ENCODE measurements at regions not wholly inside any gene's neighbourhood (a gene's known extent, or its start where the extent isn't known, plus 50 kb on each side); places are given as distances from the start of the nearest gene placed in this dataset.
A peak's percentile ranks its signal among the peaks of the same experiment; 100 is the strongest.

- TF ChIP-seq MXI1 (conservative IDR thresholded peaks at IDR 0.05; ENCODE audit: poor library complexity, severe bottlenecking) = no peak
- TF ChIP-seq TAF1 (IDR thresholded peaks at IDR 0.05; ENCODE audit: low read depth) = no peak
Observed at GRCh38 chr5:133873449-133873848, 95.0 kb downstream of the C5orf15 start (continued).

DNA sequence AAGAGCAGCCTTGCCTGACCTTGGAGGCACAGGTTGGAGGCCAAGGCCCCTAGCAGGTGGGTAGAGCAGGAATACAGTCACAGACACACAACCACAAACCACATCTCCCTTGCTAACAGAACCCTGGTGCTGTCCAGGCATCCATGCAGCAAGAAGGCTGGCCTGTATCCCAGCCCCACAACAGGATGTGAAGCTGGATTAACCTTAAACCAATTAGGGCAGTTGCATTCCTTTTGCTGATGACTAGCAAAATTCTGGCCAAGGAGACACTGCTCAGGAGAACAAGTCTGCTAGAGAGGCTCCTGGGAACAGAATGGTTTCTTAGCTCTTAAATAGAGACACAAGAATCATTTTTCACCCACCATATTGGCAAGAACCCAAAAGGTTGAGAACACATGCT, 97.8 kb downstream of the C5orf15 start:
- Histone ChIP-seq H3K9ac (ENCODE audit: low read length) (no peak overlapping the region), H3K27ac (ENCODE audit: low read length) (no peak overlapping the region), H3F3A (ENCODE audit: insufficient read depth, low read length, poor library complexity, severe bottlenecking) (no peaks in the 10 kb centered on the region), H4K20me1 (ENCODE audit: insufficient read depth) (no peaks in the 10 kb centered on the region), H3K4me2 (ENCODE audit: low read length) (no peak overlapping the region), H3K36me3 (ENCODE audit: insufficient read depth, low read length) (no peaks in the 10 kb centered on the region), H3K27me3 (ENCODE audit: insufficient read depth, low read depth, low read length) (no peaks in the 10 kb centered on the region), H3K79me2 (replicated peaks; ENCODE audit: insufficient read depth, low read length) (no peaks in the 10 kb centered on the region), H3K9me2 (ENCODE audit: insufficient read depth, low read length) (no peaks in the 10 kb centered on the region), H2AFZ (ENCODE audit: low read depth, low read length) (no peak overlapping the region), H3K9me3 (ENCODE audit: low read length) (no peaks in the 10 kb centered on the region), H3K4me3 (ENCODE audit: low read length) (no peak overlapping the region)
- TF ChIP-seq RAD21 (conservative IDR thresholded peaks at IDR 0.05) = no peak

GRCh38 chr5:133869519-133870335, 98.7 kb downstream of the C5orf15 start:
- Histone ChIP-seq H3K27me3 (ENCODE audit: insufficient read depth, low read depth, low read length) (no peaks in the 10 kb centered on the region), H4K20me1 (ENCODE audit: insufficient read depth) (no peaks in the 10 kb centered on the region), H3K4me2 (ENCODE audit: low read length) (no peak overlapping the region), H3K27ac (ENCODE audit: low read length) (no peak overlapping the region), H3F3A (ENCODE audit: insufficient read depth, low read length, poor library complexity, severe bottlenecking) (no peaks in the 10 kb centered on the region), H3K79me2 (replicated peaks; ENCODE audit: insufficient read depth, low read length) (no peaks in the 10 kb centered on the region), H3K36me3 (ENCODE audit: insufficient read depth, low read length) (no peaks in the 10 kb centered on the region), H2AFZ (ENCODE audit: low read depth, low read length) (no peak overlapping the region), H3K9me2 (ENCODE audit: insufficient read depth, low read length) (no peaks in the 10 kb centered on the region), H3K9ac (ENCODE audit: low read length) (no peak overlapping the region), H3K4me3 (ENCODE audit: low read length) (no peak overlapping the region), H3K9me3 (ENCODE audit: low read length) (no peaks in the 10 kb centered on the region)
- no peak for TF ChIP-seq TAF1 (IDR thresholded peaks at IDR 0.05; ENCODE audit: low read depth)
- TF ChIP-seq, protein P1, sequence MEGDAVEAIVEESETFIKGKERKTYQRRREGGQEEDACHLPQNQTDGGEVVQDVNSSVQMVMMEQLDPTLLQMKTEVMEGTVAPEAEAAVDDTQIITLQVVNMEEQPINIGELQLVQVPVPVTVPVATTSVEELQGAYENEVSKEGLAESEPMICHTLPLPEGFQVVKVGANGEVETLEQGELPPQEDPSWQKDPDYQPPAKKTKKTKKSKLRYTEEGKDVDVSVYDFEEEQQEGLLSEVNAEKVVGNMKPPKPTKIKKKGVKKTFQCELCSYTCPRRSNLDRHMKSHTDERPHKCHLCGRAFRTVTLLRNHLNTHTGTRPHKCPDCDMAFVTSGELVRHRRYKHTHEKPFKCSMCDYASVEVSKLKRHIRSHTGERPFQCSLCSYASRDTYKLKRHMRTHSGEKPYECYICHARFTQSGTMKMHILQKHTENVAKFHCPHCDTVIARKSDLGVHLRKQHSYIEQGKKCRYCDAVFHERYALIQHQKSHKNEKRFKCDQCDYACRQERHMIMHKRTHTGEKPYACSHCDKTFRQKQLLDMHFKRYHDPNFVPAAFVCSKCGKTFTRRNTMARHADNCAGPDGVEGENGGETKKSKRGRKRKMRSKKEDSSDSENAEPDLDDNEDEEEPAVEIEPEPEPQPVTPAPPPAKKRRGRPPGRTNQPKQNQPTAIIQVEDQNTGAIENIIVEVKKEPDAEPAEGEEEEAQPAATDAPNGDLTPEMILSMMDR (IDR thresholded peaks at IDR 0.05; ENCODE audit: poor library complexity, severe bottlenecking) = peak; percentile 27

- Histone ChIP-seq H3K4me2 (ENCODE audit: low read length) (no peak overlapping the region), H3K9me3 (ENCODE audit: low read length) (no peaks in the 10 kb centered on the region), H3K9ac (ENCODE audit: low read length) (no peak overlapping the region), H3F3A (ENCODE audit: insufficient read depth, low read length, poor library complexity, severe bottlenecking) (no peaks in the 10 kb centered on the region), H3K79me2 (replicated peaks; ENCODE audit: insufficient read depth, low read length) (no peaks in the 10 kb centered on the region), H3K27ac (ENCODE audit: low read length) (no peak overlapping the region), H3K4me3 (ENCODE audit: low read length) (no peak overlapping the region), H3K9me2 (ENCODE audit: insufficient read depth, low read length) (no peaks in the 10 kb centered on the region), H2AFZ (ENCODE audit: low read depth, low read length) (no peak overlapping the region), H4K20me1 (ENCODE audit: insufficient read depth) (no peaks in the 10 kb centered on the region), H3K27me3 (ENCODE audit: insufficient read depth, low read depth, low read length) (no peaks in the 10 kb centered on the region), H3K36me3 (ENCODE audit: insufficient read depth, low read length) (no peaks in the 10 kb centered on the region)
- TF ChIP-seq RAD21 (conservative IDR thresholded peaks at IDR 0.05) (peak; percentile 85), SMC3 (conservative IDR thresholded peaks at IDR 0.05; ENCODE audit: poor library complexity) (peak; percentile 85), MXI1 (conservative IDR thresholded peaks at IDR 0.05; ENCODE audit: poor library complexity, severe bottlenecking) (no peak)
- TF ChIP-seq, protein P1 (IDR thresholded peaks at IDR 0.05; ENCODE audit: poor library complexity, severe bottlenecking) = peak; percentile 81
Observed at GRCh38 chr5:133868946-133869518, 99.4 kb downstream of the C5orf15 start.

Measured in neural cell (in vitro differentiated cells).